Stimulated activated CD4-positive, alpha-beta T cell treated with anti-CD3 and anti-CD28 coated beads, Interleukin-15, amount 100 ng/mL, for 48 hours (primary cell): ENCODE measurements at regions not wholly inside any gene's neighbourhood (a gene's known extent, or its start where the extent isn't known, plus 50 kb on each side); places are given as distances from the start of the nearest gene placed in this dataset.

Source experiments
- DNase-seq, 2 donors: peaks; one replicate each; pipeline ENCODE4 v3.0.0-alpha.2; 2020; ENCODE audit warnings: low read depth in 2 of 2

- DNase-seq, result no peak
Measured at GRCh38 chr7:41003977-41004376, 698.9 kb downstream of the INHBA start.

DNA sequence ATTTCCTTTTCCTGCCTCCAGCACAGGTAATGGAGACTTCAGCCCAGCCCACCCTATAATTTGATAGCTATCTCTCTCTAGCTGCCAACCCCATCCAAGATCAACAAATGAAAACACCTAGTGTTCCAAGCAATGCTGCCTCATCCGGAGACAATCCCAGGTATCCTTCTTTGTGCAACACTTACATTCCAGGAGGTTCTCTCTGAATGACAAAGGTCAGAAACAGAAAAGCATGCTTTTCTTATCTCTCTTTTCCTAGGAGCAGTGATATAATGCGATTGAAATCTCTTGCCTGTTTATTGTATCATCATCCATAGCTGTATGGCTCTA, 699.3 kb downstream of the INHBA start:
- DNase-seq, result no peak

- peak; percentile 14 to 15 for DNase-seq
Measured at GRCh38 chr7:41002741-41003610, 699.9 kb downstream of the INHBA start.

DNA sequence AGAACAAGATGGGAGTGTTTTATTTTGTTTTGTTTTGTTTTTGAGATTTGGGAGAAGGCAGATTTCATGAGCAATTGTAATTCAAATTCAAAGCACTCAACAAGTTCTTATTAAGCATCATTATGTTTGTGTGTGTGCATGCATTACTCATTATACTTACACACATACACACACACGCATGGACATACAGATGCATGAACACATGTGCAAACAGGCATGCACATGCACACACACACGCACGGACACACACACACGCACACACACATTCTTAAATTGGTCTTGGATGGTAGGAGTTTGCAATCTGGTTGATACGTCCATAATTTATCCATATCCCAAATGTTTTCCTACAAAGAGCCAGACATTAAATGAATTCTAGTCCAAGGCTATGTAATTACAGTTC, 702.8 kb downstream of the INHBA start:
- no peak for DNase-seq

GRCh38 chr7:40996233-40996677, 706.6 kb downstream of the INHBA start:
- no peak for DNase-seq

DNA sequence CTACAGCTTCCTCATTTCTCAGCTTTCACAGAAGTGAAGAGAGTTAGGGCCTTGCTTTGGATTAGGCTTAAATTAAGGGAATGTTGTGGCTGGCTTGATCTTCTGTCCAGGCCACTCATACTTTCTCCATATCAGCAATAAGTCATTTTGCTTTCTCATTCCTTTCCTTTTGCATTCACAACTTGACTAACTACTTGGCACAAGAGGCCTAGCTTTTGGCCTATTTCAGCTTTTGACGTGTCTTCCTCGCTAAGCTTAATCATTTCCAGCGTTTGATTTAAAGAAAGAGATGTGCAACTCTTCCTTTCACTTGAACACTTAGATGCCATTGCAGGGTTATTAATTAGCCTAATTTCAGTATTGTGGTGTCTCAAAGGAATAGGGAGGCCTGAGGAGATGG, 712.0 kb downstream of the INHBA start:
- no peak for DNase-seq

DNA sequence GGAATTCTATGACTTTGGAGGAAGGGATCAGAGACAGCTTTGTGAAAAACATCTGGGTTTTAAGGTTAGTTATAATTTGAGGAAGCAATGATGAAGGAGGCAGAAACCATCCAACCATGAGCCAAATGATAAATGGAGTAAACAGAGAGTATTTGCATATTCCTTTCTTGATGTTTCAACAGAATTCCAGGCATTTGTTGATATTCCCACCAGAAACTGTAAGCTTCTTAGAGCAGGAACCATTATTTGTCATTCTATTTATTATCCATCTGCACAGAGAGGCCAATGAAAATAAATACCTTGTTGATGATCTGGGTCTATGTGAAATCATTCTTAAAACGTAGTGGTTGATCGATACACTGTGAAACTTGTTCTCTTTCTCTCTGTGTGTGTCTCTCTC, 715.3 kb downstream of the INHBA start:
- no peak for DNase-seq

DNA sequence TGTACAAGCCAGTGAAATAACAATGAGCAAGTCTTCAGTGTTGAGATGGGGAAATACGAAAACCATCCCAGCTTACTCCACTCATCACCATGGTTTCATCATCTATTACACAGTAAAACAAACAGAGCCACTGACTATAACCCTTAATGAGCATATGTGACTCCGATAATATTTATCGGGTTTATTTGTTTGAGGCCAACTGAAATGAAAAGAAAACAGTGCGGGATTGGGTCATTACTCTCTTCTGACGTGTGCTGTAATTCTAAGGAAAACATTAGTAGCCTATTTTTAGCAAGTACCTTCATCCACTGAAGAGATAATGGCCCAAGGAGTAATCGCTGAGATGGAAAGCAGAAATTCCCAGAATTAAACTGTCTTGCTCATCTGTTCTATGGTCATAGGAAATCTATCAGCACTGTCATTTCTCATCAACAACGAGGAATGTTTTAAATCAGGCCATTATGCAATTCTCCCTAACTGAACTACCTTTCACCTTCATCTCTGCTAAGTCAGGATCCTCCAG, 716.5 kb downstream of the INHBA start:
- DNase-seq, result no peak

DNA sequence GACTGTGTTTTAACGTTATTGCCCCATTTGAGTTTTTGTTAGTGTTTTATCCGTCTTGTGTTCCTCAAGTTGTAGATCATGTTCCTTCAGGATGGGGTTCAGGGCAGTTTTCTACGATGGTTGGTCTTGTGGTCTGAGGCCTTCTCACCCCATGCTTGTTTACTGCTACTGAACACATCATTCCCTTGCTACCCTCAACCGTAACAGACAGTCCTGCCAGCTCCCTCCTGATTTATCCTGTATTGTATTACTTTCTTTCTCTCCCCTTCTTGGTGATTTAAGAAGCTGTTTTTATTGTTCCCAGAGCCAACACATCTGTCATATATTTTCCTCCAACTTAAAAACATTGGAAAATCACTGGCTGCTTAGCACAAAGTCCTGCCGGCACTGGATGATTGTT, 719.8 kb downstream of the INHBA start:
- DNase-seq, result no peak

DNA sequence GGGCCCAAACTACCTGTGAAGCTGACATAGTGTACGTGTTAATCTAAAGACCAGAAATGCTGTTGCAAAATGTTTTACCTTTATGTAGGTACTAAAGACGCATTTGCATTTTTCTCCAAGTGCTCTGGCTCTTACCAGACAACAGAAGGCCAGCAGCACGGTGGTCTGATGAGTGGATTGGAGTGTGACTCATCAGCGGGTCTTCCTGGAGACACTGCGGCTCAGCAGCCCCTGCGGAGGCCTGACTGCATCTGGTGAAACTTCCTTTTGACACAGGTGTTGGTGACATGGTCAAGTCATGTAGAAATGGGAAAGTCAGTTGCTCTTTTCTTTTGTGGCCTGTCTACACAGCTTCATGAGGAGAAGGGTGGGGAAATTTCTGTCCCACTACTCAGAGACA, 723.6 kb downstream of the INHBA start:
- no peak for DNase-seq

DNA sequence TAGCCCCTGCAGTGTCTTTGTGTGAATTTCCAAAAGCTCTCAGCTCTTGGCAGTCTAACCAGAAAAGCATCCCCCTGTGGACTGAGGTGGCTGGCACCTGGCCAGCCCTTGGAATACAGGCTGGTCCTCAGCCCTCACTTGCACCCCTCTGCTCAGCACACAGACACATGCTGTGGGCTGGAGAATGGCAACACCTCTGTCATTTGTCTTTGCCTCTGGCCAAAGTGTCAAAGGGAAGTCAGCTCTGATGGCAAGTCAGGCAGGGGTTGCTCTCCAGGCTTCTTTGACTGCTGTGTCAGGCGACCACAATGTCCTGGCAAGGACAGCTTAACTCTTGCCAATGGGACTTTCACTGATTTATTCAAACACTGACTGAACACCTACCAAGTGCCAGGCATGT, 724.8 kb downstream of the INHBA start:
- DNase-seq, result no peak

GRCh38 chr7:40977533-40977932, 725.4 kb downstream of the INHBA start:
- no peak for DNase-seq

DNA sequence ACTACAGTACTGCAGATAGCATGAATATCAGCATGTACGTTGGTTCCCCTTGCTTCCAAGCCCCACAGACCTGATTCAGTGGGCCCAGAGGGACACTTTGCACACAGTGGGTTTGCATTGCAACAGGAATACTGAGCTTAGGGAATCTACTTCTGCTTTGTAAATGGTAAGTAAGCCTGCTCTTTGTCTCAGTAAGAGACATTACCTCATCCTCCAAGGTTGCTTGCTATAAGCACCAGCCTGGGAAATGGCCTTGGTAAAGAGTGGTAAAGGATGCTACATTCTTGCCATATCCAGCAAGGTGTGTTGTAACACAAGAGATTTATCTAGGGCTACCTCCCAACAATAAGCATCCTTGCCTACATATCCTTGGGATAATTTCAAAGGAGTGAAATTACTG, 730.5 kb downstream of the INHBA start:
- DNase-seq, result no peak

GRCh38 chr7:40969641-40970040, 733.2 kb downstream of the INHBA start:
- no peak for DNase-seq

- no peak for DNase-seq
Measured at GRCh38 chr7:40966693-40967092, 736.2 kb downstream of the INHBA start.

GRCh38 chr7:40965774-40966173, 737.1 kb downstream of the INHBA start:
- no peak for DNase-seq

DNA sequence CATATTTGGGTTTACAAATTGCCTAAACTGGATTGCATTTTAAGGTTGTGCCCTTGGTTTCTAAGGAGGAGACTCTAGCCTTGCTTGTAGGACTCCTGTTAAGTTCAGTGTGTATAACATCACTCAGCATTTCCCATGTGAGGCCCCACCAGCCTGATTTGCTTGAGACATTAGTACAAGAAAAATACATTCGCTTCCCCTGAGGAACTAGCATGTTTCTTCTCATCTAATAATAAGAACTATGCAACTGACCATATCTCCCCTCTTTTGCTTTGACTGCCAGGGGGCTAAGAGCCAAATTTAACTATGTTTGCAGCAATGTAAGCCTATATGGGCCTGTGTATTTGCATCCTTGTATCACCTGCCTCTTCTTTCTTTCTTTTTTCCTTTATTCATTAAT, 737.9 kb downstream of the INHBA start:
- no peak for DNase-seq

GRCh38 chr7:40964610-40965009, 738.3 kb downstream of the INHBA start:
- DNase-seq, result no peak

GRCh38 chr7:40959955-40960354, 742.9 kb downstream of the INHBA start:
- no peak for DNase-seq

DNA sequence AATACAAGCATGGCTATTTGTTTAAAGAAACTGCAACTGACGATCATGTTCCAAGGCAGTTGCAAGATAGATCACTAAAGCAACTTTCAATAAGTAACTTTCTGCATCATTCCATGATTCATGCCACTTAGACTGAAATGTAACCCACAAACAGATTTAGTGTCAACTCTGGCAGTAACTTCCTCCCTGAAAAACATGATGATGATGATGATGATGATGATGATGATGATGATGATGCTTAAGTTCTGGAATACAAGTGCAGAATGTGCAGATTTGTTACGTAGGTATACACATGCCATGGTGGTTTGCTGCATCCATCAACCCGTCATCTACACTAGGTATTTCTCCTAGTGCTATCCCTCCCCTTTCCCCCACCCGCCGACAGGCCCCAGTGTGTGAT, 754.7 kb downstream of the INHBA start:
- DNase-seq, result no peak

DNA sequence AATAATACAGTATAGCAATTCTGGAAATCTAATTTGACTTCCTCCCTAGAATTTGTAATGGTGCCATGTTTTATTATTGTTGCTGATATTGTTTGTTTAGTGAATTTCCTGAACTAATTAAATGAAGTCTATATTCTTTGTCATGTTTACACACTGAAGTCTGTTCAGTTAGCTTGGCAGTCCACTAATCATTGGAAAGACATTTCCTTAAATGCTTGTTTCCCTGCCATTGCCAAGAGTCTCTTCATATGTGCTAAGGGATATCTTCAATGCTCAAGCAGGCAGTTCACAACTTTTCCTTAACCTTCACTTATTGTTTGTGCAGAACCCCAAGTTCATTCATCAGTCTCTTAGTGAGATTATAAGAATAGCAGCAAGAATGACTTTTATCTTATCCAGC, 755.3 kb downstream of the INHBA start:
- no peak for DNase-seq

- DNase-seq, result no peak
Measured at GRCh38 chr7:40946549-40946948, 756.3 kb downstream of the INHBA start.

DNA sequence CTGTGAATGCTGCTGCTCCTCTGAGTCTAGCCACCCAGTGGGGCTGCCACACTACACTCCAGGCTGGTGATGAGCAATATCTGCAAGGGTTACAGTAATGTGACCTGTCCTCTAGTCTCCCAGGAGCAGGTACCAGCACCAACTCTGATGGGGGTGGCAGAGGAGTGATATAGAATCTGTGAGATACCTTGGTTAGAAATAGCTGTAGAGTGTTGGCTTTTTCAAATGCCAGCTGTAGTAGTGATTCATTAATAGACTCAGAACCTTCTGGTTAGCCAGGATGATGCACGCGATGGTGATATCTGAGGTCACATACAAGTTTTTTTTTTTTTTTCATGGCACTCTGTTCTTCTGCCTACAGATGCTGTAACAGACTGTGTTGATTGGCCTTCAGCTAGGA, 757.1 kb downstream of the INHBA start:
- DNase-seq, result no peak
